ENCODE measurements at regions not wholly inside any gene's neighbourhood (a gene's known extent, or its start where the extent isn't known, plus 50 kb on each side); places are given as distances from the start of the nearest gene placed in this dataset.

DNA sequence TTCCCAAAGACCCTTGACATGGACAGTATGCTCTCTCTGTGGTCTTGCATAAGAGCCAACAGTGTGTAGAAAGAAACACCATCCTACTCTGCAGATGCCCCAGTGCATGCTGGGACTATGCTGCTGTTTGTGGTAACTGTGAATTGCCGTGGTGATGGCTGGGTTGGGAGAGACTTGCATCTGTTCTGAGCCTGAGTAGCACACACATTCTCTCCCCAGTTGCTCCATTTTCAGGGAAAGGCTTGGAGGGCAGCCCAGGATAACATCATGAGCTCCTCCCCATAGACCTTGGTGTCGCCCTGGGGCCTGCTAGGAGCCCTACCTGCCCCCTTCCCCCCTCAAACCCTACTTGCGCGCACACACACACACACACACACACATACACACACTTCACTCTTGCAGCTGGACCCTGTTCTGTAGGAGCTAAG is 120.9 kb upstream of the IPO9 start:
- DNase-seq (ENCODE audit: low spot score), result peak; percentile 50
- intact Hi-C loops (cut with micrococcal nuclease; ENCODE audit: unreplicated experiment), result loop anchor here (5.0 to 10.0 kb wide), 2 partner anchors 226 to 267 kb away; no protein-coding TSS in a partner anchor
- H3K36me3 ChIP-seq (ENCODE audit: insufficient read depth, low read length, poor library complexity, severe bottlenecking), result no peaks in the 10 kb centered on the region
- H3K27ac ChIP-seq (ENCODE audit: low read depth, low read length, poor library complexity, severe bottlenecking), result no peak overlapping the region
- no peak overlapping the region for H3K4me3 ChIP-seq (ENCODE audit: low read depth, low read length, poor library complexity, severe bottlenecking)
- peaks cover 63% of the 10 kb centered on the region for H3K4me1 ChIP-seq (ENCODE audit: insufficient read depth, low read length, poor library complexity, severe bottlenecking)
- CTCF ChIA-PET, result interaction anchor here (0.6 to 4.9 kb wide), 4 partner anchors 11 to 86 kb away, joined by 4 to 104 read pairs (median 8); no protein-coding TSS in a partner anchor
- TF ChIP-seq, protein P1, sequence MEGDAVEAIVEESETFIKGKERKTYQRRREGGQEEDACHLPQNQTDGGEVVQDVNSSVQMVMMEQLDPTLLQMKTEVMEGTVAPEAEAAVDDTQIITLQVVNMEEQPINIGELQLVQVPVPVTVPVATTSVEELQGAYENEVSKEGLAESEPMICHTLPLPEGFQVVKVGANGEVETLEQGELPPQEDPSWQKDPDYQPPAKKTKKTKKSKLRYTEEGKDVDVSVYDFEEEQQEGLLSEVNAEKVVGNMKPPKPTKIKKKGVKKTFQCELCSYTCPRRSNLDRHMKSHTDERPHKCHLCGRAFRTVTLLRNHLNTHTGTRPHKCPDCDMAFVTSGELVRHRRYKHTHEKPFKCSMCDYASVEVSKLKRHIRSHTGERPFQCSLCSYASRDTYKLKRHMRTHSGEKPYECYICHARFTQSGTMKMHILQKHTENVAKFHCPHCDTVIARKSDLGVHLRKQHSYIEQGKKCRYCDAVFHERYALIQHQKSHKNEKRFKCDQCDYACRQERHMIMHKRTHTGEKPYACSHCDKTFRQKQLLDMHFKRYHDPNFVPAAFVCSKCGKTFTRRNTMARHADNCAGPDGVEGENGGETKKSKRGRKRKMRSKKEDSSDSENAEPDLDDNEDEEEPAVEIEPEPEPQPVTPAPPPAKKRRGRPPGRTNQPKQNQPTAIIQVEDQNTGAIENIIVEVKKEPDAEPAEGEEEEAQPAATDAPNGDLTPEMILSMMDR (conservative IDR thresholded peaks at IDR 0.05; ENCODE audit: low read depth, low read length), result no peak
- no peak for TF ChIP-seq EZH2 (IDR thresholded peaks at IDR 0.05; ENCODE audit: borderline replicate concordance, low read depth, low read length, poor library complexity, severe bottlenecking)
- no TSS peak for BruUV-seq (replicated peaks)
- POLR2A ChIA-PET (ENCODE audit: low non-redundant PET), result no interaction called here
- no peaks in the 10 kb centered on the region for H3K9me3 ChIP-seq (ENCODE audit: low read depth, low read length, poor library complexity, severe bottlenecking)
- H3K27me3 ChIP-seq (replicated peaks; ENCODE audit: insufficient read depth, low read depth, low read length, poor library complexity), result no peaks in the 10 kb centered on the region

DNA sequence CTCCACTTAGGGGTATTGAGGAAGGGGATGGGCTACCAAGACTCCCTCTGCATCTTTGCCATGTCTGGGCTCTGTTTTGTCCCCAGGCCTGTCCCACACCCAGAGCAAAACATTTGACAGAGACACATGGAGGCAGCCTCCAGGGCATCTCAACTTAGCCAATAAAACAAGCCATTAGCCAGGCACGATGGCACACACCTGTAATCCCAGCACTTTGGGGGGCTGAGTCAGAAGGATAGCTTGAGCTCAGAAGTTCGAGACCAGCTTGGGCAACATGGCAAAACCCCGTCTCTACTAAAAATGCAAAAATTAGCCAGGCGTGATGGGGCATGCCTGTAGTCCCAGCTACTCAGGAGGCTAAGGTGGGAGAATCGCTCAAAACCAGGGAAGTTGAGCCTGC is 120.3 kb upstream of the IPO9 start:
- H3K27ac ChIP-seq (ENCODE audit: low read depth, low read length, poor library complexity, severe bottlenecking), result no peak overlapping the region
- no peaks in the 10 kb centered on the region for H3K9me3 ChIP-seq (ENCODE audit: low read depth, low read length, poor library complexity, severe bottlenecking)
- intact Hi-C loops (cut with micrococcal nuclease; ENCODE audit: unreplicated experiment), result loop anchor here (1.0 to 10.0 kb wide), 3 partner anchors 85 to 266 kb away; no protein-coding TSS in a partner anchor
- no peaks in the 10 kb centered on the region for H3K36me3 ChIP-seq (ENCODE audit: insufficient read depth, low read length, poor library complexity, severe bottlenecking)
- H3K4me1 ChIP-seq (ENCODE audit: insufficient read depth, low read length, poor library complexity, severe bottlenecking), result peaks cover 66% of the 10 kb centered on the region
- H3K4me3 ChIP-seq (ENCODE audit: low read depth, low read length, poor library complexity, severe bottlenecking), result no peak overlapping the region
- DNase-seq (ENCODE audit: low spot score), result no peak
- ChIA-PET POLR2A (ENCODE audit: low non-redundant PET) (no interaction called here), CTCF (interaction anchor here (0.6 to 4.9 kb wide), 6 partner anchors 10 to 149 kb away, joined by 4 to 104 read pairs (median 10); no protein-coding TSS in a partner anchor)
- TF ChIP-seq EZH2 (IDR thresholded peaks at IDR 0.05; ENCODE audit: borderline replicate concordance, low read depth, low read length, poor library complexity, severe bottlenecking), result no peak
- TF ChIP-seq, protein P1 (conservative IDR thresholded peaks at IDR 0.05; ENCODE audit: low read depth, low read length), result no peak
- BruUV-seq (replicated peaks), result no TSS peak
- H3K27me3 ChIP-seq (replicated peaks; ENCODE audit: insufficient read depth, low read depth, low read length, poor library complexity), result no peaks in the 10 kb centered on the region

GRCh38 chr1:201709564-201710295 is 119.2 kb upstream of the IPO9 start:
- Histone ChIP-seq H3K27ac (ENCODE audit: low read depth, low read length, poor library complexity, severe bottlenecking) (peak overlapping the region; percentile 13), H3K4me3 (ENCODE audit: low read depth, low read length, poor library complexity, severe bottlenecking) (no peak overlapping the region), H3K9me3 (ENCODE audit: low read depth, low read length, poor library complexity, severe bottlenecking) (no peaks in the 10 kb centered on the region), H3K27me3 (replicated peaks; ENCODE audit: insufficient read depth, low read depth, low read length, poor library complexity) (no peaks in the 10 kb centered on the region), H3K4me1 (ENCODE audit: insufficient read depth, low read length, poor library complexity, severe bottlenecking) (peaks cover 67% of the 10 kb centered on the region), H3K36me3 (ENCODE audit: insufficient read depth, low read length, poor library complexity, severe bottlenecking) (no peaks in the 10 kb centered on the region)
- intact Hi-C loops (cut with micrococcal nuclease; ENCODE audit: unreplicated experiment), result loop anchor here (1.0 to 10.0 kb wide), 4 partner anchors 84 to 265 kb away; no protein-coding TSS in a partner anchor
- no TSS peak for BruUV-seq (replicated peaks)
- DNase-seq (ENCODE audit: low spot score), result peak; percentile 74
- ChIA-PET POLR2A (ENCODE audit: low non-redundant PET) (interaction anchor here (0.6 kb wide), 2 partner anchors 9 to 181 kb away, joined by 4 read pairs; no protein-coding TSS in a partner anchor), CTCF (interaction anchor here (0.5 to 4.9 kb wide), 14 partner anchors 9 to 180 kb away, joined by 3 to 104 read pairs (median 4); no protein-coding TSS in a partner anchor)
- no peak for TF ChIP-seq EZH2 (IDR thresholded peaks at IDR 0.05; ENCODE audit: borderline replicate concordance, low read depth, low read length, poor library complexity, severe bottlenecking)
- TF ChIP-seq, protein P1 (conservative IDR thresholded peaks at IDR 0.05; ENCODE audit: low read depth, low read length), result peak; percentile 90
